Ishikawa (cell line): ENCODE measurements at regions not wholly inside any gene's neighbourhood (a gene's known extent, or its start where the extent isn't known, plus 50 kb on each side); places are given as distances from the start of the nearest gene placed in this dataset.

Source experiments
- FOXM1 ChIP-seq: IDR thresholded peaks from 2 replicates; pipeline ENCODE4 v1.6.1; 2012; ENCODE audit warnings: low read depth, borderline replicate concordance
- RAD21 ChIP-seq: IDR thresholded peaks from 2 replicates; pipeline ENCODE4 v1.6.1; 2012; ENCODE audit warnings: low read depth
- TAF1 ChIP-seq: IDR thresholded peaks from 2 replicates; pipeline ENCODE4 v1.6.1; 2012; ENCODE audit warnings: low read depth, mild to moderate bottlenecking
- TEAD4 ChIP-seq: IDR thresholded peaks from 2 replicates; pipeline ENCODE4 v1.6.1; 2012

- no peak for TF ChIP-seq FOXM1
- no peak for TF ChIP-seq RAD21
- no peak for TF ChIP-seq TEAD4
- TF ChIP-seq TAF1 = no peak
Measured at GRCh38 chr4:147093206-147093605, 147.5 kb upstream of the TTC29 start.
